ENCODE measurements at regions not wholly inside any gene's neighbourhood (a gene's known extent, or its start where the extent isn't known, plus 50 kb on each side); places are given as distances from the start of the nearest gene placed in this dataset.

DNA sequence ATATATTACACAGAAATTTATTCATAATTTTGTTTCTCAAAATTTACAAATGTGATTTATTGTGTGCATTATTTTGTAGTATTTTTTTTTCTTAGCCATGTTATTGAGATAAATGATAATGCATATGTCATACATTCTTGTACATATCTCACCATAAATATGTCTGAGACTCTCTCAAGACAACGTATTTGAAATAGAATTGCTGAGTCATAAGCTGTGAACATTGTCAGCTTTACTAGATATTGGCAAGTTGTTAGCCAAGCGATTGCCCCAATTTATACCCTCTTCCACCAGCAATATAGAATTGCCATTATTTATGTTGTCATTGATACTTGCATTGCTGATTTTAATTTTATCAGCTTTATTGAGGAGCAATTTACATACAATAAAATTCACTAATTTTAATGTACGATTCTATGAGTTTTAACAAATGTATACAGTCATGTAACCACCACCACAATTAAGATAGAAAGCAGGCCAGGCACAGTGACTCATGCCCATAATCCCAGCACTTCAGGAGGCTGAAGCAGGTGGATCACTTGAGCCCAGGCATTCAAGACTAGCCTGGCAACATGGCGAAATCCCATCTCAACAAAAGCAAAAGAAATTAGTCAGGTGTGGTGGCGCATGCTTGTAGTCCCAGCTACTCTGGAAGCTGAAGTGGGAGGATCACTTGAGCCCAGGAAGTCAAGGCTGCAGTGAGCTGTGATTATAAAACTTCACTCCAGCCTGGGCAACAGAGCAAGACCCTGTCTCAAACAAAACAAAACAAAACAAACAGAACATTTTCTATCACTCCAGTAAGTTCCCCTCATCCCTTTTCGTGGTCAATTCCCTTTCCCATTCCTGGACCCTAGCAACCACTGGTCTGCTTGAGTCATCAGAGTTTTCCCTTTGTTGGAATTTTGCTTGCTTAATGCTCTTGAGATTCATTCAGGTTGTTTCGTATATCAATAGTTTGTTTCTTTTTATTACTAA lies 373.1 kb downstream of the MFSD1 start:
- no peak for DNase-seq

DNA sequence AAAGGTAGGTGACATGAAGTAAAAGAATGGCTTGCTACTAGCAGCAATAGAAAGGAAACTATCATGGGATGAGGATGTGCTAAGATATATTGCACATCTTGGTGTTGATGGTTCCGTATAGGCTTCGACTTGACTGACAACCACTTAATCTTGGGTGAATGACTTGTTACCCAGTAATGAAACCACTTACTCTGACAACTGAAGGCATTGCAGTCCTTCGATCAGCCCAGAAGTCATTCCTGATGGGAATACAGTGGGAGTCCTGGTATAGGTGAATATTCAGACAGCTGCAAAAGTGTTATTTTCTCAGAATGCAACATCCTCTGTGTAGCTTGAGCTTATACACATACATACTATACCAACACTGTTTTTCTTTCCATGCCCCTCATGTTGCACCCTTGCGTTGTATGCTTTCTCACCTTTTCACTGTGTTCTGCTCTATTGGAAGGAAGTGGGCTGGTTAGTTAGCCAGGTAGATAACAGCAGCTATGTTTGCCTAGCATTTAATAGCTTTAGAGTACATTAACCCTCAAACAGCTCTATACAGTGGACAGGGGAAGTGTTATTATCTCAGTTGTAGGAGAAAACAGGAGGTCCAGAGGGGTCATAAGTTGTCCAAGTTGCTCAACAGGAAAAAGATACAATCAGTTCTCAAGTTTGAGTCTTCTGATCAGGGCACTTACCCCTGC lies 376.5 kb downstream of the MFSD1 start:
- DNase-seq: no peak

- no peak for DNase-seq
Observed at GRCh38 chr3:159182961-159183360, 381.1 kb downstream of the MFSD1 start.

DNA sequence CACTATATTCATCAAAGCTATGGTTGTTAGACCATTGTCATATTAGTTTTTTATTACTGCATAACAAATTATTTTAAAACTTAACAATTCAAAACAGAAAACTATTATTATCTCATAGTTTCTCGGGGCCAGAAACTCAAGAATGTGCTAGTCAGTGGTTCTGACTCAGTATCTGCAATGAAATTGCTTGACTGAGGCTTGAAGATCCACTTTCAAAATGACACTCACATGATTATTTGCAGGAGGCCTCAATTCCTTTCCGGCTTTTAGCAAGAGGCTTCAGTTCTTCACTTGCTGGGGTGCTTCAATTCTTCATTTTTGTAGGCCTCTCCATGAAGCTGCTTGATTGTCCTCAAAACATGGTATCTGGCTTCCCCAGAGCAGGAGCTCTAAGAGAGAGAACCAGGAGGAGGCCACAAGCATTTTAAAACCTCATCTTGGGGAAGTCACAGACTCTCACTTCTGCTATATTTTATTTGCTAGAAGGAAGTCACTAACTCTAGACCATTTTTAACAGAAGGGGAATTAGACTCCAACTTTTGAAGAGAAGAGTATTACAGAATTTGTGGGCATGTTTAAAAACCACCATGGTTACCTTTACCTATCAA lies 383.7 kb downstream of the MFSD1 start:
- no peak for DNase-seq

DNA sequence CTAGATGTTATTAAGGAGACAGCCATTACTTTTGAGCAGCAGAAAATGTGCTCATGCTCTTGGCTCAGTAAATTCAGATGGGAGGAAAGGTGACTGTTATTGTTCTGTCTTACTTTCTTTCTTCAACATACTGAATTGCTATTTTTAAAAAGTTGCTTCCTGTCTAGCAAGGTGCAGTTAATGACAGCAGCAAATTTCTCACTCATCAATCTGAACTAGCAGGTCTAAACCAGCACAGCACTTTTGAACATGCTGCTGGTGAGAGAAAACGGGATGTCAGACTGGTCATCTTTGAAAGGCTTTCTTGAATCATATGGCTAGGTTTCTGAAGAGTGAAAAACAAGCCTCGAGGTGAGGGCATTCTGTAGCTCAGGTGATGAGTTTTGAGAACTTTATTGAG lies 384.7 kb downstream of the MFSD1 start:
- DNase-seq: no peak

DNA sequence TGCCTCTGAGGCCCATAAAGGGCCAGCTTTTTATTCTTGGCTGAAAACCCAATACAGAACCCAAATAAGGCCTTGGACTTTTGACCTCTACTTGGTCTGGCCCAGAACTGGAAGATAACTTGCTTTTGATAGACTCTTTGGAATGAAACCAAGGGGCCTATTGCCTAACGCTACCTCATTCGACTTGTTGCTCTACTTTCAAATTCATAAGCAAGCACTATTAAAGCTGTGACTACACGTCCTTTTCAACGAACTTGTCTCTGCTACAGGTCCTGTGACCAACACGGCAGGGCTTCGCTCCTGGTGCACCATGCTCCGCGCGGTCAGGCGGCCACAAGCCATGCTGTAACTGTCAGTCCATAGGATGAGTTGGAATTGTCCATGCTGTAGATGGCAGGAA lies 385.4 kb downstream of the MFSD1 start:
- no peak for DNase-seq

DNA sequence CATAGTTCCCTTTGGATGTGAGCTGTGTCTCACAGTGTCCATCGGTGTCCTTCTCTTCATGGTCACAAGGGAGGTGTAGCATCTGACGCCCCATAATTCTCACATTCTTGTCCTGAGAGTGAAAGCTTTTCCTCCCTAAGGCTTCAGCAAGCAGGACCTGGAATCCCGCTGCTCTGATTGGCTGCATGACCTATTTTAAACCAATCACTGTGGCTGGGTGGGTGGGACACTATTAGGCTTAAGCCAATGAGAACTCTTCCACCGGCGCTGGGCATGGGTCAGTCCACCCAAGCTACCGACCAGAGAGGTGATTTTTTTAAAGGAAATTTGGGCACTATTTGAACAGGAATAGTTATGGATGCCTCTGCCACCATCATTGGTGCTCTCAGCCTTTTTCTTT lies 385.9 kb downstream of the MFSD1 start:
- no peak for DNase-seq

DNA sequence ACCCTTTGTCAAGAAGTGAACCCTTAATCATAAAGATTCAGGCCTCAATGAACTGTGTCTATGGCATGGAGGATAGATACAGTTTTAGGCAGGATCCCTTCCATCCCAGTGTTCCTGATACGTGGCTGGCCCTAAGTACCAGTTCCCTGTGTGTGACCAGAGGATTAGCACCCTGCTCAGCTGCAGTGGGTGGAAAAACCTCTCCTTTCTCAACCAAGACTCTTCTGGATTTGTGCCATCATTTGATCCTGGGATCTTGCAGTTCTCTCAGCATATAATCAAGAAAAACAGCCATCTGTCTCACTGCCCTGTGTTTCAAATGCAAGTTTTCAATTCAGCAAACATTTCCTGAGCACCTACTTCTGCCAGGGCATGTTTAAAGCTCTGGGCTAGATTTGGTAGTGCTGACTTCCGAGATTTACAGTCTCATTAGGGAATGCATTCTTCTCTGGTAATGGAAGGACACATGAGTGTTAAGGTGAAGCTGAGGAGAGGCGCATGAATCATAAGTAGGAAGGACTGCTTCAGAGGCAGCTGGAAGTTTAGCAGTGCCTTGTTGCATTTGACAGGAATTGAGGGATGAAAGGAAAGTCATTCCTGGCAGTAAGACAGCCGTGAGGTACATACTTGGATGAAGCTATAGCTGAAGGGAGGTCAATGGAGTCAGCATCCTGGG lies 388.3 kb downstream of the MFSD1 start:
- no peak for DNase-seq

GRCh38 chr3:159191447-159191846 lies 389.6 kb downstream of the MFSD1 start:
- no peak for DNase-seq

GRCh38 chr3:159196359-159196758 lies 394.5 kb downstream of the MFSD1 start:
- DNase-seq: no peak

GRCh38 chr3:159200176-159200575 lies 398.3 kb downstream of the MFSD1 start:
- no peak for DNase-seq

GRCh38 chr3:159208050-159208449 lies 406.2 kb downstream of the MFSD1 start:
- DNase-seq: no peak

- no peak for DNase-seq
Observed at GRCh38 chr3:159209459-159209858, 407.6 kb downstream of the MFSD1 start.

- DNase-seq: no peak
Observed at GRCh38 chr3:159210336-159210735, 408.5 kb downstream of the MFSD1 start.

DNA sequence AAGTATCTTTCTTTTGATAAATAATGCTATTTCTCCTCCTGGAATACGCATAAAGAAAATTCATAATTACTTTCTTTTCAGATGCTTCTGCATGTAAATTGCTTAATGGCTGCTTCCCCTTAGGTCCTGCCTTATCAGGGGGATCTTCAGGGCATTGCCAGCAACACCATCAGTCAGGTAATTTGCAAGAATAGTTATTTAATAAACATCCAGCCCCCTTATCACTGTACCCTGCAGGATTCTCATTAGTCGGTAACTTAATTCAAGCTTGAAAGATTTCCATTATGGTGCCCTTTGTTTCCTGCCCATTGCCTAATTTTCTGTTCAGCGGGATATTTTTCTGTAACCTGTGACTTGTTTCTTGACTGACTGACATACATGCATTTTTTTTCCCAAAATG lies 414.5 kb downstream of the MFSD1 start:
- DNase-seq: no peak

DNA sequence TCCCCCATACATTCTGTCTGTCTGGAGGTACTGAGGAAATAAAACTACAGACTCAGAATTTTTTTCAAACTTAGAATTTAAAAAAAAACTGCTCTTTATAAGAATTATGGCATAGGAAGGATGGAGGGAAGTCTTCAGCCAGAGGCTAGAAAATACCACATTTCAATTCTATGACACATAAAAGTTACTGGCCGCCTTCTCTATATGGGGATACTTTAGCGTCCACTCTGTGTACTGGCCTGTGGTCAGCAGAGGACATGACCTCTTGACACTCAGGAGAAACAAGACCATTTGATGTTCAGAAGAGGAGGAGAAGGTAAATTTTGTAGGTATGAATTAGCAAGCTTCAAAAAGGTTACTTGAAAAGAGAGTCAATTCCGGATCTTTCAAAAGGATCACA lies 417.4 kb downstream of the MFSD1 start:
- no peak for DNase-seq

DNA sequence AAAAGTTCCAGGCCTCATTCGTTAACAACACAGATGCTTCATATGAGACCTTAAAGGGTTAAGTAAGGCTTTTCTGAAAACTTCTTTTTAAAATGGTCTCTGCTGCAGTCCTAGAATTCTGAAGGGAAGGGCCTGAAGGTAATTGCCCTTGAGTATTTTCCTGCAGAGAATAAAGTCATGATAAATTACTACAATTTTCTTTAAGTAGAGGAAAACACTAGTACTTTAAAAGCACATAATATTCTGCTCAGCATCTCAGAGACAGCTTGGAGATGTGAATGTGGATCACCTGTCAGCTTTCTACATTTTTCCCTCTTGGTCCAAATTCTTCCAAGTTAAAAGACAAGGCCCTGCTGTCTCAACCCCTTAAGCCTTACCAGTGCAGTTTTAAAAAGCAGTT lies 419.5 kb downstream of the MFSD1 start:
- no peak for DNase-seq

DNA sequence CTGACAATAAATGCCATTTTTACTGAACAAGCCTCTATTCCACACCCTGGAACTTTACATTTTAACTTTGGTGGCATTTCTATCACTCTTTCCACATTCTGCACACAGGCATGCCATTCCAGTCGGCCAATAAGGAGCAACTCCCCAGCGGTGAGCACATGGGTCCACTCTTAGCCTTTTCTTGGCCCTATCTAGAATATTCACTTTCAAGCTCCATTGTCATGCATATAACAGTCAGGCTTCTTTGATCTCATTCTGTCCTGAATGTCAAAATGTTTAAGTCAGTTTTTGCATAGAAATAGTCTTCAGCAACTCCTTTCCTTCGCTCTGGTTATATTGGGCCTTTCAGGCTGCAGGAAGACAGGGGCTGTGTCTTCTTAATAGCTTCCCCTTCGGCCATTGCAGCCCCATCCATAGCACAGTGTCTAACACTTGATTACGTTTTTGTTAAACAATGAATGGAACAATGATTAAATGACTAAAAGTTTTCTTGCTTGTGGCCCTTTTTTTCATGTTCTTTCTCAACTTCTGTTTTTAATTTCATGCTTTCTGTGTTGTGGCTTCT lies 427.3 kb downstream of the MFSD1 start:
- DNase-seq: no peak

- no peak for DNase-seq
Observed at GRCh38 chr3:159232966-159233365, 431.1 kb downstream of the MFSD1 start.

DNA sequence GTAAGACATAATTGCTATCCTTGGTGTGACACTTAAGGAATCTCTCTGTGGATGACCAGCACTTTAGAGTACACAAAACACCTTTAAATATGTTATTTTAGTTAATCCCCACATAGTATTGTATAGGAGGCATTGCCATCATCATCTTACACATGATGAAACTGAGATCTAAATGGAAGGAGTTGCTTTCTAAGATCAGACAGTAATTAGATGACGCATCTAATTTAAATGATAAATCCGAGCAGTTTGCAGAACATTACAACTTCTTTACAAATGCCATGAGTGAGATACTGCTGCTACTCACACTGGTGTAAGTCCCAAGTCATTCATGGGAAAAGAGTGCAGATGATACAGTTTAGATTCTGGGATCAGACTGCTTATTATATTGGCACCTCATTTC lies 431.9 kb downstream of the MFSD1 start:
- DNase-seq: no peak

GRCh38 chr3:159234306-159234705 lies 432.5 kb downstream of the MFSD1 start:
- DNase-seq: no peak

- no peak for DNase-seq
Observed at GRCh38 chr3:159236321-159236720, 434.5 kb downstream of the MFSD1 start.

DNA sequence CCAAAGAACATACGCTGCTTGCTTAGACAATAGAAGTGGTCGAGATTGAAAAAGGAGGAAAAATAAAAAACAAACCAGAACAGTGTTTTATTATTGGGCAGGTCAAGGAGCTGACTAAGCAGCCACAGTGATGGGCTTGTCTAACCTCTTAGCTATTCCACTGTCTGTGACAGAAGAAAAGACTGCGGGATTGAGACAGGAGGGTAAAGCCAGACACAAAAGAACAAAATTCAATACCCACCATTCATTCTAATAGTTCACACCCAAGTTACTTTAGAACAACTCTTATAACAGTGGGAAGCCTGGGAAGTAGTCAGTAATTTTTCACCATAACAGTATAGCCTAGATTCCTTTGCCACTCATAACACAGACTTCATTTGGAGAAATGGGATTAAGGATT lies 435.4 kb downstream of the MFSD1 start:
- DNase-seq: no peak
